ENCODE measurements at regions not wholly inside any gene's neighbourhood (a gene's known extent, or its start where the extent isn't known, plus 50 kb on each side); places are given as distances from the start of the nearest gene placed in this dataset.
A peak's percentile ranks its signal among the peaks of the same experiment; 100 is the strongest.

GRCh38 chr2:17164550-17164949 lies 353.7 kb downstream of the RAD51AP2 start:
- H3K27me3 Mint-ChIP-seq (ENCODE audit: low read depth, unreplicated experiment), result no peaks in the 10 kb centered on the region
- no peak overlapping the region for H2AFZ ChIP-seq (ENCODE audit: low read depth, low read length)
- H3K27ac ChIP-seq (ENCODE audit: low read depth, low read length), result no peak overlapping the region
- no peaks in the 10 kb centered on the region for H3K9me3 Mint-ChIP-seq (ENCODE audit: unreplicated experiment)
- H3K36me3 ChIP-seq (ENCODE audit: insufficient read depth, low read length), result no peaks in the 10 kb centered on the region
- no peaks in the 10 kb centered on the region for H3K27me3 ChIP-seq (ENCODE audit: insufficient read depth, low read length)
- H4K20me1 ChIP-seq (ENCODE audit: insufficient read depth, low read length), result no peaks in the 10 kb centered on the region
- FAIRE-seq, result no peak
- H3K36me3 Mint-ChIP-seq (ENCODE audit: low read depth, unreplicated experiment), result no peaks in the 10 kb centered on the region
- DNase-seq (ENCODE audit: low read depth), result peak; percentile 34
- H3K4me3 Mint-ChIP-seq (ENCODE audit: unreplicated experiment), result no peak overlapping the region
- H3K4me1 Mint-ChIP-seq (ENCODE audit: low read depth, unreplicated experiment), result peaks cover 23% of the 10 kb centered on the region
- no peaks in the 10 kb centered on the region for H3K9me3 ChIP-seq (ENCODE audit: insufficient read depth, low read depth, low read length)
- H3K4me2 ChIP-seq (ENCODE audit: low read length), result no peak overlapping the region
- H3K4me3 ChIP-seq (ENCODE audit: insufficient read depth, low read depth, low read length), result no peak overlapping the region
- peaks cover 6% of the 10 kb centered on the region for H3K4me1 ChIP-seq (ENCODE audit: insufficient read depth, low read length)
- H3K27ac Mint-ChIP-seq (ENCODE audit: unreplicated experiment), result peak overlapping the region; percentile 67
- no peak overlapping the region for H3K9ac ChIP-seq (ENCODE audit: low read length)
- no peaks in the 10 kb centered on the region for H3K79me2 ChIP-seq (ENCODE audit: insufficient read depth, low read length)
- TF ChIP-seq CTCF (IDR thresholded peaks at IDR 0.05; ENCODE audit: insufficient read depth, low read depth, low read length) (no peak), EZH2 (IDR thresholded peaks at IDR 0.05; ENCODE audit: insufficient read depth, low read length) (no peak)

GRCh38 chr2:17163638-17164037 lies 354.6 kb downstream of the RAD51AP2 start:
- Histone ChIP-seq H3K27ac (ENCODE audit: low read depth, low read length) (no peak overlapping the region), H4K20me1 (ENCODE audit: insufficient read depth, low read length) (no peaks in the 10 kb centered on the region), H3K36me3 (ENCODE audit: insufficient read depth, low read length) (no peaks in the 10 kb centered on the region), H3K27me3 (ENCODE audit: insufficient read depth, low read length) (no peaks in the 10 kb centered on the region), H3K79me2 (ENCODE audit: insufficient read depth, low read length) (no peaks in the 10 kb centered on the region), H3K4me2 (ENCODE audit: low read length) (no peak overlapping the region), H3K4me1 (ENCODE audit: insufficient read depth, low read length) (peaks cover 6% of the 10 kb centered on the region), H2AFZ (ENCODE audit: low read depth, low read length) (no peak overlapping the region), H3K9ac (ENCODE audit: low read length) (no peak overlapping the region), H3K4me3 (ENCODE audit: insufficient read depth, low read depth, low read length) (no peak overlapping the region), H3K9me3 (ENCODE audit: insufficient read depth, low read depth, low read length) (no peaks in the 10 kb centered on the region)
- Mint-ChIP-seq H3K36me3 (ENCODE audit: low read depth, unreplicated experiment) (no peaks in the 10 kb centered on the region), H3K4me3 (ENCODE audit: unreplicated experiment) (no peak overlapping the region), H3K4me1 (ENCODE audit: low read depth, unreplicated experiment) (peaks cover 23% of the 10 kb centered on the region), H3K27me3 (ENCODE audit: low read depth, unreplicated experiment) (no peaks in the 10 kb centered on the region), H3K27ac (ENCODE audit: unreplicated experiment) (no peak overlapping the region), H3K9me3 (ENCODE audit: unreplicated experiment) (no peaks in the 10 kb centered on the region)
- FAIRE-seq, result no peak
- TF ChIP-seq CTCF (IDR thresholded peaks at IDR 0.05; ENCODE audit: insufficient read depth, low read depth, low read length) (no peak), EZH2 (IDR thresholded peaks at IDR 0.05; ENCODE audit: insufficient read depth, low read length) (no peak)
- DNase-seq (ENCODE audit: low read depth), result no peak

GRCh38 chr2:17162713-17163112 lies 355.5 kb downstream of the RAD51AP2 start:
- no peaks in the 10 kb centered on the region for H3K79me2 ChIP-seq (ENCODE audit: insufficient read depth, low read length)
- H3K4me2 ChIP-seq (ENCODE audit: low read length), result no peak overlapping the region
- no peaks in the 10 kb centered on the region for H3K36me3 ChIP-seq (ENCODE audit: insufficient read depth, low read length)
- Mint-ChIP-seq H3K9me3 (ENCODE audit: unreplicated experiment) (no peaks in the 10 kb centered on the region), H3K4me1 (ENCODE audit: low read depth, unreplicated experiment) (peaks cover 19% of the 10 kb centered on the region), H3K36me3 (ENCODE audit: low read depth, unreplicated experiment) (no peaks in the 10 kb centered on the region), H3K27ac (ENCODE audit: unreplicated experiment) (no peak overlapping the region), H3K4me3 (ENCODE audit: unreplicated experiment) (no peak overlapping the region), H3K27me3 (ENCODE audit: low read depth, unreplicated experiment) (peaks cover 2% of the 10 kb centered on the region)
- H2AFZ ChIP-seq (ENCODE audit: low read depth, low read length), result no peak overlapping the region
- FAIRE-seq, result no peak
- H4K20me1 ChIP-seq (ENCODE audit: insufficient read depth, low read length), result no peaks in the 10 kb centered on the region
- no peak for DNase-seq (ENCODE audit: low read depth)
- no peak overlapping the region for H3K27ac ChIP-seq (ENCODE audit: low read depth, low read length)
- no peak overlapping the region for H3K4me3 ChIP-seq (ENCODE audit: insufficient read depth, low read depth, low read length)
- H3K9ac ChIP-seq (ENCODE audit: low read length), result no peak overlapping the region
- H3K9me3 ChIP-seq (ENCODE audit: insufficient read depth, low read depth, low read length), result no peaks in the 10 kb centered on the region
- H3K4me1 ChIP-seq (ENCODE audit: insufficient read depth, low read length), result peaks cover 6% of the 10 kb centered on the region
- no peaks in the 10 kb centered on the region for H3K27me3 ChIP-seq (ENCODE audit: insufficient read depth, low read length)
- TF ChIP-seq CTCF (IDR thresholded peaks at IDR 0.05; ENCODE audit: insufficient read depth, low read depth, low read length), result no peak
- TF ChIP-seq EZH2 (IDR thresholded peaks at IDR 0.05; ENCODE audit: insufficient read depth, low read length), result no peak
